ENCODE measurements at regions not wholly inside any gene's neighbourhood (a gene's known extent, or its start where the extent isn't known, plus 50 kb on each side); places are given as distances from the start of the nearest gene placed in this dataset.

- in situ Hi-C loops (cut with MboI; ENCODE audit: low sequenced_read_pairs): no loop called here
Measured at GRCh38 chr5:117863586-117864296, 1124.6 kb downstream of the DTWD2 start.

- in situ Hi-C loops (cut with MboI; ENCODE audit: low sequenced_read_pairs): no loop called here
Measured at GRCh38 chr5:117860550-117860949, 1127.8 kb downstream of the DTWD2 start.

- in situ Hi-C loops (cut with MboI; ENCODE audit: low sequenced_read_pairs): no loop called here
Measured at GRCh38 chr5:117859176-117859575, 1129.2 kb downstream of the DTWD2 start.

- in situ Hi-C loops (cut with MboI; ENCODE audit: low sequenced_read_pairs): no loop called here
Measured at GRCh38 chr5:117856713-117857112, 1131.6 kb downstream of the DTWD2 start.

GRCh38 chr5:117837786-117838185, 1150.6 kb downstream of the DTWD2 start:
- in situ Hi-C loops (cut with MboI; ENCODE audit: low sequenced_read_pairs): no loop called here

GRCh38 chr5:117833691-117834090, 1154.7 kb downstream of the DTWD2 start:
- in situ Hi-C loops (cut with MboI; ENCODE audit: low sequenced_read_pairs): no loop called here

- in situ Hi-C loops (cut with MboI; ENCODE audit: low sequenced_read_pairs): no loop called here
Measured at GRCh38 chr5:117829646-117830045, 1158.7 kb downstream of the DTWD2 start.

GRCh38 chr5:117813850-117814249, 1174.5 kb downstream of the DTWD2 start:
- in situ Hi-C loops (cut with MboI; ENCODE audit: low sequenced_read_pairs): no loop called here

- in situ Hi-C loops (cut with MboI; ENCODE audit: low sequenced_read_pairs): no loop called here
Measured at GRCh38 chr5:117812861-117813260, 1175.5 kb downstream of the DTWD2 start.

- in situ Hi-C loops (cut with MboI; ENCODE audit: low sequenced_read_pairs): no loop called here
Measured at GRCh38 chr5:117809251-117809650, 1179.1 kb downstream of the DTWD2 start.

- in situ Hi-C loops (cut with MboI; ENCODE audit: low sequenced_read_pairs): no loop called here
Measured at GRCh38 chr5:117805058-117805457, 1183.3 kb downstream of the DTWD2 start.

GRCh38 chr5:117803533-117803932, 1184.8 kb downstream of the DTWD2 start:
- in situ Hi-C loops (cut with MboI; ENCODE audit: low sequenced_read_pairs): no loop called here

- in situ Hi-C loops (cut with MboI; ENCODE audit: low sequenced_read_pairs): no loop called here
Measured at GRCh38 chr5:117801583-117801982, 1186.8 kb downstream of the DTWD2 start.

GRCh38 chr5:117800261-117800660, 1188.1 kb downstream of the DTWD2 start:
- in situ Hi-C loops (cut with MboI; ENCODE audit: low sequenced_read_pairs): no loop called here

- in situ Hi-C loops (cut with MboI; ENCODE audit: low sequenced_read_pairs): no loop called here
Measured at GRCh38 chr5:117794847-117795246, 1193.5 kb downstream of the DTWD2 start.

GRCh38 chr5:117793963-117794362, 1194.4 kb downstream of the DTWD2 start:
- in situ Hi-C loops (cut with MboI; ENCODE audit: low sequenced_read_pairs): no loop called here

GRCh38 chr5:117792476-117792875, 1195.9 kb downstream of the DTWD2 start:
- in situ Hi-C loops (cut with MboI; ENCODE audit: low sequenced_read_pairs): no loop called here

GRCh38 chr5:117788596-117788995, 1199.8 kb downstream of the DTWD2 start:
- in situ Hi-C loops (cut with MboI; ENCODE audit: low sequenced_read_pairs): no loop called here

GRCh38 chr5:117779171-117779570, 1204.5 kb upstream of the SEMA6A start:
- in situ Hi-C loops (cut with MboI; ENCODE audit: low sequenced_read_pairs): no loop called here

GRCh38 chr5:117776977-117777376, 1202.4 kb upstream of the SEMA6A start:
- in situ Hi-C loops (cut with MboI; ENCODE audit: low sequenced_read_pairs): no loop called here

- in situ Hi-C loops (cut with MboI; ENCODE audit: low sequenced_read_pairs): no loop called here
Measured at GRCh38 chr5:117769877-117770276, 1195.3 kb upstream of the SEMA6A start.

GRCh38 chr5:117763271-117763670, 1188.6 kb upstream of the SEMA6A start:
- in situ Hi-C loops (cut with MboI; ENCODE audit: low sequenced_read_pairs): no loop called here

- in situ Hi-C loops (cut with MboI; ENCODE audit: low sequenced_read_pairs): no loop called here
Measured at GRCh38 chr5:117761186-117761585, 1186.6 kb upstream of the SEMA6A start.

Data from HL-60/S4 (cell line).